HUDEP-2 (cell line): ENCODE measurements at regions not wholly inside any gene's neighbourhood (a gene's known extent, or its start where the extent isn't known, plus 50 kb on each side); places are given as distances from the start of the nearest gene placed in this dataset.
"Not testable (repeated sequence)": the region's sequence is repeated elsewhere in the genome, so short reads cannot be mapped to it uniquely, and the experiment has no call there.

ENCODE experiments used
- DNase-seq, 76 experiments: peaks; one replicate each; lab custom pipeline; 2025; ENCODE audit not compliant: unreplicated experiment in 76 of 76; lab: John Stamatoyannopoulos, UW

DNA sequence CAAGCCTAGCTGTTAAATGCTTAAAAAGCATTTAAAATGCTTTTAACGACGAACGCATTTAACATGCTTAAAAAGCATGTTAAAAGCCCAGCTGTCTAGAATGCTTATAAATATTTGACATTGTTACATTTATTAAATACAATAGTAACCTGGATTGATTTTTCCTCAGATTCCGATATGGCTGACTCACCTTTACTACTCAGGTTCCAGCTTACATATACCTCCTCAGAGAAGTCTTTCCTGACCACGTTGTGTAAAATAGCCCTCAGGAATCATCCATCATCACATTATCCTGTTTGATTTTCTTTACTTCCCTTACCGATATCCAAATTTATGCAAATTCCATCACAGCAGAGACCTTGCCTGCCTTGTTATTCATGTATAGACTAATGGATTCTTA is 51.4 kb downstream of the SLC41A2 start:
- no peak for DNase-seq

DNA sequence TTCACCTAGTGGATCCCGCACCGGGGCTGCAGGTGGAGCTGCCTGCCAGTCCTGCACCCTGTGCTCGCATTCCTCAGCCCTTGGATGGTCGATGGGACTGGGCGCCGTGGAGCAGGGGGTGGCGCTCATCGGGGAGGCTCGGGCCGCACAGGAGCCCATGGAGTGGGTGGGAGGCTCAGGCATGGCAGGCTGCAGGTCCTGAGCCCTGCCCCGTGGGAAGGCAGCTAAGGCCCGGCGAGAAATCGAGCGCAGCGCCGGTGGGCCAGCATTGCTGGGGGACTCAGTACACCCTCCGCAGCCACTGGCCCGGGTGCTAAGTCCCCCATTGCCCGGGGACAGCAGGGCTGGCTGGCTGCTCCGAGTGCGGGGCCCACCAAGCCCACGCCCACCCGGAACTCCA is 52.6 kb downstream of the SLC41A2 start:
- not testable (repeated sequence) for DNase-seq

DNA sequence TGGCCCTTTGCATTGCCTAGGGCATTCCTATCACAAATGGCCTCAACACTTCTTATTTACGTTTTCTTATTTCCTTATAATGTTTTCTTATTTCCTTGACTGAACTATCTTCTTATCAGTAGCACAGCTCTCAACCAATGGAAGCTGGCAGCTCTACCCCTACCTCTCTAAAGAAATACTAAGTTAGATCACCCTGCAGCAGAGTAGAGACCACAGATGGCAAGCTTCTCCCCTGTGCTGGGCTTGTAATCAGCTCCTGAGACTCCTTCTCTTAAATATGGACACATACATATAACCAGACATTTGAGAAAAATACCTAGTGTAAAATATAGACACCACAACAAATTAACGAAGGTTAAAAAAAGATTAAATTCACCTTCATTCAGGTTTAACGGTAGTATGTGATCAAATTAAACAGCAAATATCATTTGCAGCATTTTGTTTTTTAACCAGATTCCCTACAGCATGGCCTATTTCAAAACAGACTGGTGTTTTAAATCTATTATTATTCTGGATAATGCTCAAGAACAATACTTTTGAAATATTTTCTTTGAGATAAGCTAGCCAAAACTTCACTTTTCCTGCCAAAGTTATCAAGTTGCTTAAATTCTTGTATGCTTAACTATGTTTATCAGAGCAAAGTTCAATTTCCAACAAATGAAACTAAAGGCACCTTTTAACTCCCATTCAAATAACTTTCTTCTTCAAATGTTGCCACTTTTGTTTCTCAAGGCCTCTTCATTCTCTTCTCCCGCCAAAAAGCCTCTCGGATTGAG is 54.3 kb downstream of the SLC41A2 start:
- no peak for DNase-seq

DNA sequence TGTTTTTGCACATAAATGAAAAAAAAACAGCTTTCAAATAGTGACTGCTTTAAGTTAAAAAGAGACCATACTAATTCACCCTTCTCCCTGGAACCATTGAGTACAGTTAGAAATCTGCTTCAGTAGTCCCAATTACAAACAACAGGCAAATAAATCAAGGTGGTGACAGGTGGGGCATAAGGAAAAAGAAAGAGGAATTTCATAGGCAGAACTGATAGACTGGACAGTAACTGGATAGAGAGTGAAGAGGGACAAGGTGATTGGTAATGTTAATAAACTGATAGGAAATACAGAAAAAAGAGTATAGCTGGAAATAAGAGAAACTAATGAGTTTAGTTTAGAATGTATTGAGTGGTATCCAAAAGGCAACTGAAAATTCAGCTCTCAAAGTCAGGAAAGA is 56.0 kb downstream of the SLC41A2 start:
- no peak for DNase-seq

DNA sequence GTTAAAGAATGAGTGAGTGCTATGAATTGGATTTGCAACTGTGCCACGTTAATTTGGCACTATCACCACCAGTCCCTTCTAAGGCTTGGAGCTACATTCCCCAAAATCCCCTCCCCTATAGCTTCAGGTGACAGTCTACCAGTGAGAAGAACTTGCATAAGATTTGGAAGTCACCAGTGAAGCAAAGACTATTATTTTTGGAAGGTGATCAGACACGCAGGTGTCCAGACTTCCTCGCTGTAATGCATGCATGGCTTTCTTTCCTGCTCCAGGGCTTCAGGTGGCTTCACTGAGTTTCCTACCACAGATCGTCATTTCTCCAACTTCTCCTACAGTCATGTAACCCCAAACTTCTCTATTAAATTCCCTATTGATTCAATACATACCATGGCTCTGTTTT is 61.4 kb downstream of the SLC41A2 start:
- no peak for DNase-seq

DNA sequence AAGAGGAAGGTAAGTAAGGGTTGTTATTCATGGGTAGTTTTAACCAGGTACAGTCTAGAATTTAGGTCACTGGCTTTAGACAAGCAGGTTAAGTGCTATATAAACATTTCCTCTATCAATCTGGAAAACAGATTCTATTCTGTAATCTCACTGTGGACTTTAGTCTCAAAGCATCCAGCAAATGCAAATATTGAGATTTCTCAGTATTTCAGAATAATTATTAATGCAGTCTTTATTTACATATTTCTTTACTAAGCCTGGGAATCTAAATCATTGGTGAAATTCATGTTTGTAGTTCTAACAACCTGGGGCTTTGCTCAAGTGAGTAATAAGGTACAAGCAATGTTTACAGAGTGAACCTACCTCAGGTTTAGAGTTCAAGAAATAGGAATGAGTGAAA is 61.9 kb downstream of the SLC41A2 start:
- DNase-seq = no peak

DNA sequence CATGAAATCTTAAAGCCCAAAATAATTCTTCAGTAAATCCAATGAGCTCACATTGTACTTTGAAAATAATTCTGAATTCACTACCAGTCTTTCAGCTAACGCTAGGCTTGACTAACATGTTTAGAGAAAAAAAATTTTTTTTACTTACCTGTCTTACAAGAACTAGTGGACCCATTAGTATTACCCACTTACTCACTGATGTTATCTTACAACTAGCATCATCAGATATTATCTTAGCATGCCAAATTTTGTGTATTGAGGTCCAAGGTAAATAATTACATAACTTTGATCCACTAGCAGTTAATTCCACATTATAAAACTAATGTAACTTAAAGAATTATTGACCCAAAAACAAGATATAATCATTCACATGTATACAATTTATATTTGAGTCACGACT is 62.7 kb downstream of the SLC41A2 start:
- no peak for DNase-seq

DNA sequence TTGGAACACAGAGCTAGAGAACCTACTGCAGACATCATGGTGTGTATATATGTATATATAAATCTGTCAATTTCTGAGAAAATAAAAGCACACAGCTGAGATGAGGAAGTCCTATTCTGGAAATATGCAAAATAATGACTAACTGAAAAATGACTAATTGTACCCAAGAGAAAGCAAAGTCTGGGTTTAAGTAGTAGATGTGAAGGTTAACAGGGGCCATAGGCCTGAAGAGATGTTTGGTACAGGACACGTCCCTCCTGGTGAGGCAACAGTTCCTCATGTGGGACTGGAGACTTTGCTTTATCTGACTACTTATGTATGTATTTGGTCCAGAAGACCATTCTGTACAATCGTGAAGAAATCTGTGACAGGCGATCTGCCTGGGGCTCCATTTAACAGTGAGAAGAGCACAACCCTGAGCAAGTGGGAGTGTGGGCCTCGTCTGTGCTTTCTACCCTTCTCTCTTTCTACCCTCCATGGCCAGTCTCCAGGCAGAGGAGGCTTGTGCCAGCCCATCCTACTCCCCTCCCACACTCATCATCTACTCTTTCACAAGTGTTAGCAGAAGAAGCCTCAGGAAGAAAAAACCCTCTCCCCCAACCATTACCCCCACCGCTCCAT is 67.5 kb downstream of the SLC41A2 start:
- no peak for DNase-seq

DNA sequence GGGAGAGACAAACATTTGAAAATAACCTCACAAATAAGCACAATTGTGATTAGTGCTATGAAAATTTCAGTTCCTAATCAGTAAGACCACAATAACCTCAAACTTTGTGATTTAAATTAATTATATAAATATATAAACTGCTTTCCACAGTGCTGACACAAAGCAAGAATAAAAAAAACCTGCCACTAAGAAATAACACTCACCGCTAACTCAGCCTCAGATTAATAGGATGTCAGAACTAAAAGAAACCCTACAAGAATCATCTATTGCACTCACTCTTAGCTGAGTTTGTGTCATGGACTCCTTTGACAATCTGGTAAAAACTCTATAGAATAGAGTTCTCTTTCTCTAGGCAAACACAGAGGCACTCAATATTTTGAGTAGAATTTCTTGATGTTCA is 68.4 kb downstream of the SLC41A2 start:
- no peak for DNase-seq

DNA sequence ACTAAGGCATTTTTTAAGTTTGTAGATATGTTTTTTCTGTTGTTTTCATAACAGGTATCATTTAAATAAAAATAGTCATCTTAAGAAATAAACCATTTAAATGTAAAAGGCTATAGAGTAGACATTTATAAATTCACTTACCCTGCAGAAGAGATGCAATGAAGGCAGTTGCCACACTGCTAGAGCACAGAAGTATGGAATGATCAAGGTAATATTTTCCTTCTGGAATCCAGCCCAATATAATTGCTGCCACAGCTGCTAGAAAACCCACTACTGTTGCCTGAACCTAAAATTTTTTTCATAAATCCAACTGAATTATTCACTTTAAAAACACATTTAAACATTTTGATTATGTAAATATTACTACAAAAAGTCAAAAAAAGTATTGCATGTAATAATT is 69.2 kb downstream of the SLC41A2 start:
- no peak for DNase-seq

DNA sequence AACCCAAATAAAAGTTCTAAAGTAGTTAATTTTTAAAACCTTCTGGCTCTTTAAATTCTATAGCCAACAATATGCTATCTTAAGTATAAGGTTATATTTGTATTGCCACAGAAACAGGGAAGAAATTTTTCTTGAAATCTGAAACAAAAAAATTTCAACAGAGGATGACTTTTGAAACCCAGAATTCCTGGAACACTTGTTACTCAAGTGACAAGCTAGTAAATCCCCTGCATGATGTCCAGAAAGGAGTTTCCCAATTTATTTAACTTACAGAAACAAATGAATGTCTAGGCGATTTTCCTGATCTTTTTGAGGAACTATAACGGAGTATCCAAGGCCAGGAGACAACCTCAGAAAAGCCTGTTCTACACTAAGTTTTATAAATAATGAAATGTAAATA is 69.6 kb downstream of the SLC41A2 start:
- no peak for DNase-seq

DNA sequence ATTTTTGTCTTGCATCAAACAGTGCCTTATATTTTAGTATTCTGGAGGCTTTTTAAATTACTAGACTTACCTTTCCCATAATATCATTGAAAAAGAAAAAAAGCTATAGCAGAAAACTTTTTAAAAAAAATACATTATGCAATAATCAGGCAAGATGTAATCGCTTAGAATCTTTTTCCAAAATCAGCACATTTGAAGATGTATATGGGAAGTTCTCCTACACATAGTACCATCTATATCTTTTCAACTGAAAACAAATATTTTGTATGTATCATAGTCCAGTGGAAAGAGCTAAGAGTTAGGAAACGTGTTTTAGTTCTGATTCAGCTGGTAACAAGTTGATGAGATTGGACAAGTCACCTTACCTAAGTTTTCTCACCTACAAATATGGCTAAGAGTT is 70.6 kb downstream of the SLC41A2 start:
- DNase-seq = no peak

DNA sequence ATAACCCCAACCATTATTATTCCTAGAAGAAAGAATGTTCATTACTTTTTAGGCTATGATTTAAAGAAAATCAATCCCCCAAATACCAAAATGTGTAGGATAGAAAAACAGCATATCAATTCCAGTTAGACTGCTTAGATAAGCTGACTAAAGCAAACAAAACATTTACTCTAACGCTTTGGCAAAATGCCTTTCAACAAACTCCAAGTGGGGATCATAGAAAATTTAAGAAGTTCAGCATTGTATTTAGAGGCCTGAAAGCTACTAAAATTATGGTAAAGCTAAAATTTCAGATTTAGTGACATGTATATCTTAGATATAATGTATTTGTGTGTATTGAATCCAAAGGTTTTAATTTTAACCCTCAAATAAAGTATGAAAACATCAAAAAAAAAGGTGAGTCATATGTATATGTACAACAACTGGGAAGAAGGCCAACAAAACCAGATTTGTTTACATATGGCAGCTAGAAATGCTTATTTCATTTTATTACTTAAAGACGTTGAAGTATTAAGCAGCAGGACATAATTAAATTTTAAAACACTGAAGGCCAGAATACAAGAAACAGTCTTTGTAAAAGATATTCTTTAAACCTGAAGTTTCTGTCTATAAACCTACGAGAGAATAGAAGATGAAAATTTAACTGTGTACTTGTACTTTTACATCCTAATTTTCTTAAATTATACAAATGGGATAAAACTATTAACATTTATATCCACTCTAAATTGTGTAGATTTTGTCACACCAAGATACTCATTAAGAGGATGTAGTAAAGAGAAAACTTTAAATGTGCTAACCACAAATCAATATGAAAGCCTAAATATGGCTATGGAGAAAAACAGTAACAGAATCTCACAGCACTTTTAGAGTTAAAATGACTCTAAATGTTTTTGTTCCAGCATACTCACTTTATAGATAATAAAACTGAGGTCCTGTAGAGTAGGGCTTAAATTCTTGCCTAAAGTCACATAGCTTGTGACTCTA is 71.4 kb downstream of the SLC41A2 start:
- DNase-seq = no peak

DNA sequence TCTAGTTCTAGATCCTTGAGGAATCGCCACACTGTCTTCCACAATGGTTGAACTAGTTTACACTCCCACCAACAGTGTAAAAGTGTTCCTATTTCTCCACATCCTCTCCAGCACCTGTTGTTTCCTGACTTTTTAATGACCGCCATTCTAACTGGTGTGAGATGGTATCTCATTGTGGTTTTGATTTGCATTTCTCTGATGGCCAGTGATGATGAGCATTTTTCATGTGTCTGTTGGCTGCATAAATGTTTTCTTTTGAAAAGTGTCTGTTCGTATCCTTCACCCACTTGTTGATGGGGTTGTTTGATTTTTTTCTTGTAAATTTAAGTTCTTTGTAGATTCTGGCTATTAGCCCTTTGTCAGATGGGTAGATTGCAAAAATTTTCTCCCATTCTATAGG is 79.2 kb downstream of the SLC41A2 start:
- DNase-seq = not testable (repeated sequence)

DNA sequence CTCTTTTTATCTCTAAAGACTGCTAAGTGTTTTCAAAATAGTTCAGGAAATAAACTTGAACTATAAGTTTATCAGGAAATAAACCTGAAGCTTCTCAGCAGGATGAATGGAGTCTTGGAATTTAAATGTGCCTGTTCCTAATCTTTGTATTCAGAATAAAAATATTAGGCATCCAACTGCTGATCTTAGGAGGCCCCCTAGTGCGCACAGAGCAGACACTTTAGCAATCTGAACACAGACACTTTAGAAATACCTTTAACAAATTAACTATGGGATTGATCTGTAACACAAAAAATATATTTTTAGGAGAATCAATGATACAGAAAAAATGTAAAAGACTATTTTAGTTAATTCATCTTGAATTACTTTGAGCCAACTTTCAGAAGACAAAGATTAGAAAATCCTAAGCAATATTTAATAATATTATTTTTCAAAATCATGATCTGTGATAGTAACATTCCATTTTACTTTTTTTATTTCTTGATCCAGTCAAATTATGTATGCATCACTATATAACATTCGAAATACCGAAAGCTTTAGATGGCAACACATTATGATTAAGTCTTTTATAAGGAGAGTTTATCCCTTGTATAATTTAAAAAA is 80.9 kb downstream of the SLC41A2 start:
- peak in 21 of 76 experiments; percentile 1 to 27 (median 6) for DNase-seq

DNA sequence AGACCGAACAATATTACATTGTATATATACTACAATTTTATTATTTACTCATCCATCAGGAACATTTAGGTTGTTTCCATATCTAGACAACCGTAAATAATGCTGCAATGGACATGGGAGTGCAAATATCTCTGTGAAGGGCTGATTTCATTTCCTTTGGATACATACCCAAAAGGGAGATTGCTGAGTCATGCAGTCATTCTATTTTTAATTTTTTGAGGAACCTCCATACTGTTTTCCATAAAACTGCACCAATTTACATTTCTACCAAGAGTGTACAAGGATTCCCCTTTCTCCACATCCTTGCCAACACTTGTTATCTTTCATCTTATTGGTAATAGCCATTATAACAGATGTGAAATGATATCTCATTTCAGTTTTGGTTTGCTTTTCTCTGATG is 84.7 kb downstream of the SLC41A2 start:
- no peak for DNase-seq

DNA sequence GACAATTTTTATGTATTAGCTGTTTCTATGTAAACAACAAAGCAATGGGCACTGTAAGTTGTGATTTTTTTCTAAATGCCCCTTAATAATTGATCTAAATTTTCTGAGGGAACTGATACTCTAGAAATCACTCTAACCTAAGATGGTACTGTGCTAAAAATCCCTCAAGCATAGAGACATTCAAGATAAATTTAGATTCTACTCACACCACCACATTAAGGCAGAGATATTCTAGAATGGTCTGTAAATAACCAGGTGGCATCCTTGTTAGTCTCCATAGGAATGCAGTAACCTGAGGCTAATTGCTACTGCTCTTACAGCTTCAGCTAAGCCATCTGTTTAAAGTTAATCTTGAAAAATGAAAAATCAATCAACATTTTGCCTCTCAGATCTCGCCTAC is 87.3 kb downstream of the SLC41A2 start:
- DNase-seq = no peak

DNA sequence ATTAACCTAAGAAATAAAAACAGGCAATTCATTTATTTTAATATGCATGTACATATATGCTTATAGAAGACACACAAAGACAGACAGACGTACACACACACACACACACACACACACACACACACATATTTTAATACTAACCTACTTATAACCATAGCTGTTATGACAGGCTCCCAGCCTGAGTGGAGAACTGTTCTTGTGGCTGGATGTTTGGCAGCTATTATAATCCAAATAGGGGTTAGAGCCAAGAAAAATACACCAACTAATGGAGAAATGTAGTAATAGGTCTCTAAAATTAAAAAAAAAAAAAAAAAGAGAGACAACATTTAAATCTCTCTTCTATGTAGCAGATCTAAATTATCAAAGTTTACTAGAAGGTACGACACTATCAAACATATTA is 91.8 kb downstream of the SLC41A2 start:
- DNase-seq = no peak

DNA sequence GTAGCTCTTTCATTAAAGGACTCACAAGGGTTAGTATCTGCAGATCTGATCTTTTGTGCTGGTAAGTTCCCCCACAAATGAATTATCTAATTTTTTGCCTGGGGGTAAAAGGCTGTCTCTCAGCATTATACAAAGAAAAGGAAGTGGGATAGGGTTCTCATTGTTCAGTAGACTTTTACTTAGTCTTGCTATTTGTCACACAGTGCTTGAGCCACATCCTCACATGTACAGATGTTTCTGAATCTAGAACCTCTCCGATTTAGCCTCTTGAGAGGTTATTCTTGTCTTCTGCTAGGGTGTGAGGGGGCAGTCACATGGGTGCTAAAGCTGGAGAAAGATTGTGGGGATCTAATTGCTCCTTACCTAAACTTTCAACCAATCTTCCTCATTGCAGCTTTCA is 93.0 kb downstream of the SLC41A2 start:
- no peak for DNase-seq

DNA sequence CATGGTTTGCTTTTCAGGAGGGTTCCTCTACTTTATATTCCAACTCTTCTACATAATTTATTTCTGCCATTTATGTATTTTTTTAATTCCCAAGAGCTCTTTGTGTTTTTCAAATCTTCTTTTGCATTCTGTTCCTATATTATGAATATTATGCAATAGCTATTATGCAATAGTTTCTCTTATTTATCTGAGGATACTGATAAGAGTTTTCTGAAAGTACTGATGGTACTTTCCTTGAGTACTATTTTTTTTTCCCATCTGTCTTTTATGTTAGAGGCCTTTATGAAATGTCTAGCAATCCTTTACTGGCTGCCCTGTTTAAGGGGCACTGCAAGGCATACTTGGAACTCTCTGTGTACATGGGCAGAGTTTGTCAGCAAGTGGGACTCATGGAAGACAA is 93.4 kb downstream of the SLC41A2 start:
- DNase-seq = no peak
